Astrocyte (in vitro differentiated cells and primary cell): ENCODE measurements at regions not wholly inside any gene's neighbourhood (a gene's known extent, or its start where the extent isn't known, plus 50 kb on each side); places are given as distances from the start of the nearest gene placed in this dataset.

Source experiments
- DNase-seq: peaks from one replicate; pipeline ENCODE4 v3.0.0-alpha.2; 2010; ENCODE audit warnings: low read depth
- FAIRE-seq: peaks from 2 replicates; lab custom pipeline; 2011; peaks lifted over from hg19 to GRCh38; lab: Jason Lieb, UNC
- H2AFZ ChIP-seq: 2 replicates; pipeline ENCODE4 v1.6.0; 2012; ENCODE audit warnings: low read depth, low read length, inconsistent platforms
- H3K27ac ChIP-seq: 2 replicates; pipeline ENCODE4 v1.5.1; 2011; ENCODE audit warnings: low read depth, low read length, inconsistent platforms
- H3K27me3 ChIP-seq: 2 replicates; pipeline ENCODE4 v1.6.0; 2011; ENCODE audit warnings: low read length, inconsistent platforms; ENCODE audit not compliant: insufficient read depth
- H3K36me3 ChIP-seq: 2 replicates; pipeline ENCODE4 v1.5.1; 2011; ENCODE audit warnings: low read length, inconsistent platforms; ENCODE audit not compliant: insufficient read depth
- H3K4me1 ChIP-seq: 2 replicates; pipeline ENCODE4 v1.5.1; 2011; ENCODE audit warnings: low read length, inconsistent platforms; ENCODE audit not compliant: insufficient read depth
- H3K4me2 ChIP-seq: 2 replicates; pipeline ENCODE4 v1.6.0; 2012; ENCODE audit warnings: low read length, inconsistent platforms
- H3K4me3 ChIP-seq: 2 replicates; pipeline ENCODE4 v1.5.1; 2011; ENCODE audit warnings: low read depth, mild to moderate bottlenecking, low read length, inconsistent platforms; ENCODE audit not compliant: insufficient read depth
- H3K79me2 ChIP-seq: 2 replicates; pipeline ENCODE4 v1.6.0; 2012; ENCODE audit warnings: mild to moderate bottlenecking, low read length, inconsistent platforms; ENCODE audit not compliant: insufficient read depth
- H3K9ac ChIP-seq: 2 replicates; pipeline ENCODE4 v1.6.0; 2012; ENCODE audit warnings: mild to moderate bottlenecking, low read length, inconsistent platforms
- H3K9me3 ChIP-seq: 2 replicates; pipeline ENCODE4 v1.5.1; 2012; ENCODE audit warnings: low read depth, mild to moderate bottlenecking, low read length, inconsistent platforms; ENCODE audit not compliant: insufficient read depth
- H4K20me1 ChIP-seq: 2 replicates; pipeline ENCODE4 v1.6.0; 2012; ENCODE audit warnings: low read length, inconsistent platforms; ENCODE audit not compliant: insufficient read depth
- H3K27ac Mint-ChIP-seq: one replicate; pipeline ENCODE4 v1.8.0; 2021; ENCODE audit warnings: mild to moderate bottlenecking, mixed read lengths; ENCODE audit not compliant: unreplicated experiment
- H3K27me3 Mint-ChIP-seq: one replicate; pipeline ENCODE4 v1.8.0; 2021; ENCODE audit warnings: low read depth, mixed read lengths; ENCODE audit not compliant: unreplicated experiment
- H3K36me3 Mint-ChIP-seq: one replicate; pipeline ENCODE4 v1.8.0; 2021; ENCODE audit warnings: low read depth, mixed read lengths; ENCODE audit not compliant: unreplicated experiment
- H3K4me1 Mint-ChIP-seq: one replicate; pipeline ENCODE4 v1.8.0; 2021; ENCODE audit warnings: low read depth, mixed read lengths; ENCODE audit not compliant: unreplicated experiment
- H3K4me3 Mint-ChIP-seq: one replicate; pipeline ENCODE4 v1.8.0; 2021; ENCODE audit warnings: mild to moderate bottlenecking, moderate library complexity, mixed read lengths; ENCODE audit not compliant: unreplicated experiment
- H3K9me3 Mint-ChIP-seq: one replicate; pipeline ENCODE4 v1.8.0; 2021; ENCODE audit warnings: mild to moderate bottlenecking, mixed read lengths; ENCODE audit not compliant: unreplicated experiment
- CTCF ChIP-seq: IDR thresholded peaks from 2 replicates; pipeline ENCODE4 v1.5.1; 2011; ENCODE audit warnings: low read depth, mild to moderate bottlenecking, inconsistent platforms, low read length, moderate library complexity; ENCODE audit not compliant: insufficient read depth
- EZH2 ChIP-seq: IDR thresholded peaks from 2 replicates; pipeline ENCODE4 v1.6.1; 2012; ENCODE audit warnings: mild to moderate bottlenecking, low read length, inconsistent platforms; ENCODE audit not compliant: insufficient read depth

- Histone ChIP-seq H3K36me3 (no peaks in the 10 kb centered on the region), H4K20me1 (no peaks in the 10 kb centered on the region), H3K27ac (no peak overlapping the region), H3K79me2 (no peaks in the 10 kb centered on the region), H3K9me3 (no peaks in the 10 kb centered on the region), H3K9ac (no peak overlapping the region), H3K4me1 (no peaks in the 10 kb centered on the region), H3K4me2 (no peak overlapping the region), H3K4me3 (no peak overlapping the region), H3K27me3 (no peaks in the 10 kb centered on the region), H2AFZ (no peak overlapping the region)
- Mint-ChIP-seq H3K27me3 (peaks cover 5% of the 10 kb centered on the region), H3K27ac (no peak overlapping the region), H3K4me1 (no peaks in the 10 kb centered on the region), H3K9me3 (peaks cover 2% of the 10 kb centered on the region), H3K4me3 (no peak overlapping the region), H3K36me3 (no peaks in the 10 kb centered on the region)
- TF ChIP-seq EZH2 (no peak), CTCF (no peak)
- DNase-seq: no peak
- no peak for FAIRE-seq
These were observed 209.8 kb downstream of the NR2F2 start for GRCh38 chr15:96540283-96540682.

- DNase-seq: no peak
- no peak overlapping the region for H3K27ac ChIP-seq
- no peaks in the 10 kb centered on the region for H3K79me2 ChIP-seq
- no peaks in the 10 kb centered on the region for H3K36me3 Mint-ChIP-seq
- no peak for FAIRE-seq
- no peak overlapping the region for H3K4me2 ChIP-seq
- no peaks in the 10 kb centered on the region for H3K9me3 ChIP-seq
- no peaks in the 10 kb centered on the region for H4K20me1 ChIP-seq
- H3K9me3 Mint-ChIP-seq: peaks cover 2% of the 10 kb centered on the region
- H3K4me1 Mint-ChIP-seq: no peaks in the 10 kb centered on the region
- TF ChIP-seq EZH2 (no peak), CTCF (no peak)
- no peaks in the 10 kb centered on the region for H3K4me1 ChIP-seq
- H3K27me3 ChIP-seq: no peaks in the 10 kb centered on the region
- H3K27me3 Mint-ChIP-seq: peaks cover 5% of the 10 kb centered on the region
- no peak overlapping the region for H3K27ac Mint-ChIP-seq
- no peak overlapping the region for H2AFZ ChIP-seq
- H3K9ac ChIP-seq: no peak overlapping the region
- no peaks in the 10 kb centered on the region for H3K36me3 ChIP-seq
- H3K4me3 Mint-ChIP-seq: no peak overlapping the region
- H3K4me3 ChIP-seq: no peak overlapping the region
These were observed 211.8 kb downstream of the NR2F2 start for GRCh38 chr15:96542130-96542770.

GRCh38 chr15:96544162-96544756, 213.8 kb downstream of the NR2F2 start:
- H3K4me1 Mint-ChIP-seq: no peaks in the 10 kb centered on the region
- no peak overlapping the region for H3K9ac ChIP-seq
- H2AFZ ChIP-seq: no peak overlapping the region

More at GRCh38 chr15:96544162-96544756, 213.8 kb downstream of the NR2F2 start:
- Mint-ChIP-seq H3K27ac (no peak overlapping the region), H3K4me3 (no peak overlapping the region), H3K36me3 (no peaks in the 10 kb centered on the region), H3K9me3 (peaks cover 4% of the 10 kb centered on the region), H3K27me3 (peaks cover 4% of the 10 kb centered on the region)
- Histone ChIP-seq H3K36me3 (no peaks in the 10 kb centered on the region), H3K4me3 (no peak overlapping the region), H3K27me3 (no peaks in the 10 kb centered on the region), H3K9me3 (no peaks in the 10 kb centered on the region), H4K20me1 (no peaks in the 10 kb centered on the region), H3K27ac (no peak overlapping the region), H3K79me2 (no peaks in the 10 kb centered on the region), H3K4me2 (no peak overlapping the region), H3K4me1 (no peaks in the 10 kb centered on the region)
- no peak for TF ChIP-seq CTCF
- TF ChIP-seq EZH2: no peak
- no peak for DNase-seq
- FAIRE-seq: no peak
